GM18520 (cell line): ENCODE measurements at regions not wholly inside any gene's neighbourhood (a gene's known extent, or its start where the extent isn't known, plus 50 kb on each side); places are given as distances from the start of the nearest gene placed in this dataset.

Experiments used
- ATAC-seq: cut with Tn5 transposase; IDR thresholded peaks from one replicate; pipeline ENCODE4 v1.9.1; 2021; ENCODE audit not compliant: unreplicated experiment

- no peak for ATAC-seq
Observed at GRCh38 chr4:104418286-104418685, 76.4 kb downstream of the CXXC4 start.

GRCh38 chr4:104417357-104417882 is 77.3 kb downstream of the CXXC4 start:
- ATAC-seq: no peak

GRCh38 chr4:104416725-104417356 is 77.9 kb downstream of the CXXC4 start:
- ATAC-seq: no peak

GRCh38 chr4:104413487-104413886 is 81.2 kb downstream of the CXXC4 start:
- no peak for ATAC-seq

- no peak for ATAC-seq
Observed at GRCh38 chr4:104412344-104412743, 82.3 kb downstream of the CXXC4 start.

- ATAC-seq: no peak
Observed at GRCh38 chr4:104411502-104411901, 83.2 kb downstream of the CXXC4 start.

GRCh38 chr4:104408878-104409277 is 85.8 kb downstream of the CXXC4 start:
- no peak for ATAC-seq

GRCh38 chr4:104404361-104404760 is 90.3 kb downstream of the CXXC4 start:
- no peak for ATAC-seq

GRCh38 chr4:104395168-104395614 is 99.5 kb downstream of the CXXC4 start:
- ATAC-seq: no peak

- no peak for ATAC-seq
Observed at GRCh38 chr4:104394406-104395167, 100.1 kb downstream of the CXXC4 start.

GRCh38 chr4:104393655-104394324 is 100.9 kb downstream of the CXXC4 start:
- ATAC-seq: no peak

- ATAC-seq: no peak
Observed at GRCh38 chr4:104385713-104386112, 109.0 kb downstream of the CXXC4 start.

- no peak for ATAC-seq
Observed at GRCh38 chr4:104382961-104383360, 111.7 kb downstream of the CXXC4 start.

- ATAC-seq: no peak
Observed at GRCh38 chr4:104381729-104382128, 113.0 kb downstream of the CXXC4 start.

GRCh38 chr4:104365618-104366017 is 129.1 kb downstream of the CXXC4 start:
- ATAC-seq: no peak

- ATAC-seq: no peak
Observed at GRCh38 chr4:104353481-104353880, 141.2 kb downstream of the CXXC4 start.

- no peak for ATAC-seq
Observed at GRCh38 chr4:104352211-104352610, 142.5 kb downstream of the CXXC4 start.

- ATAC-seq: no peak
Observed at GRCh38 chr4:104351706-104352105, 143.0 kb downstream of the CXXC4 start.

GRCh38 chr4:104345598-104346242 is 149.0 kb downstream of the CXXC4 start:
- no peak for ATAC-seq

- no peak for ATAC-seq
Observed at GRCh38 chr4:104344342-104344980, 150.2 kb downstream of the CXXC4 start.

- no peak for ATAC-seq
Observed at GRCh38 chr4:104334410-104334809, 160.3 kb downstream of the CXXC4 start.
